Keratinocyte (primary cell): ENCODE measurements at regions not wholly inside any gene's neighbourhood (a gene's known extent, or its start where the extent isn't known, plus 50 kb on each side); places are given as distances from the start of the nearest gene placed in this dataset.

Experiments used
- DNase-seq: peaks from one replicate; pipeline ENCODE4 v3.0.0-alpha.2; 2011; ENCODE audit warnings: low read depth, missing footprints, low spot score
- FAIRE-seq: peaks from 2 replicates; lab custom pipeline; 2011; peaks lifted over from hg19 to GRCh38; lab: Jason Lieb, UNC
- H2AFZ ChIP-seq: 2 replicates; pipeline ENCODE4 v1.6.0; 2012; ENCODE audit warnings: low read length, control low read depth, inconsistent platforms; ENCODE audit not compliant: control insufficient read depth
- H3K27ac ChIP-seq: 2 replicates; pipeline ENCODE4 v1.5.1; 2011; ENCODE audit warnings: low read length; ENCODE audit not compliant: control insufficient read depth, insufficient read depth
- H3K27me3 ChIP-seq: 3 replicates; pipeline ENCODE4 v1.6.0; 2011; ENCODE audit warnings: low read length; ENCODE audit not compliant: control insufficient read depth, insufficient read depth; ENCODE audit errors: extremely low read depth
- H3K36me3 ChIP-seq, 2 experiments: 2 replicates in 1 of 2; 3 replicates in 1 of 2; pipeline ENCODE4 v1.5.1; 2011; ENCODE audit warnings: low read length in 2 of 2, mild to moderate bottlenecking in 1 of 2; ENCODE audit not compliant: control insufficient read depth in 2 of 2, insufficient read depth in 2 of 2; ENCODE audit errors: extremely low read depth in 1 of 2
- H3K4me1 ChIP-seq: 3 replicates; pipeline ENCODE4 v1.5.1; 2011; ENCODE audit warnings: low read length; ENCODE audit not compliant: control insufficient read depth, insufficient read depth; ENCODE audit errors: extremely low read depth
- H3K4me2 ChIP-seq: 3 replicates; pipeline ENCODE4 v1.6.0; 2011; ENCODE audit warnings: low read depth, low read length; ENCODE audit not compliant: control insufficient read depth, insufficient read depth; ENCODE audit errors: extremely low read depth
- H3K4me3 ChIP-seq, 3 experiments: fragments of 200-600 bp in 1 of 3; sonication (generic) in 1 of 3; 2 replicates in 2 of 3; 3 replicates in 1 of 3; pipeline ENCODE4 v1.5.1; 2011 to 2016; ENCODE audit warnings: low read length in 3 of 3, mild to moderate bottlenecking in 3 of 3, control low read depth in 2 of 3, inconsistent platforms in 1 of 3, low read depth in 1 of 3, mixed read lengths in 1 of 3, mixed run types in 1 of 3, moderate library complexity in 1 of 3; ENCODE audit not compliant: control insufficient read depth in 2 of 3, insufficient read depth in 2 of 3; ENCODE audit errors: extremely low read depth in 1 of 3
- H3K79me2 ChIP-seq: 2 replicates; pipeline ENCODE4 v1.6.0; 2012; ENCODE audit warnings: low read length; ENCODE audit not compliant: control insufficient read depth, insufficient read depth
- H3K9ac ChIP-seq: 3 replicates; pipeline ENCODE4 v1.6.0; 2011; ENCODE audit warnings: low read length; ENCODE audit not compliant: control insufficient read depth, insufficient read depth; ENCODE audit errors: extremely low read depth
- H3K9me1 ChIP-seq: 3 replicates; pipeline ENCODE4 v1.6.0; 2011; ENCODE audit warnings: low read length; ENCODE audit not compliant: control insufficient read depth, insufficient read depth; ENCODE audit errors: extremely low read depth
- H3K9me3 ChIP-seq: 2 replicates; pipeline ENCODE4 v1.5.1; 2012; ENCODE audit warnings: low read depth, low read length; ENCODE audit not compliant: control insufficient read depth
- H4K20me1 ChIP-seq: 3 replicates; pipeline ENCODE4 v1.6.0; 2011; ENCODE audit warnings: low read length; ENCODE audit not compliant: control insufficient read depth, insufficient read depth; ENCODE audit errors: extremely low read depth
- EZH2 ChIP-seq: IDR thresholded peaks from one replicate; pipeline ENCODE4 v1.6.1; 2012; ENCODE audit warnings: inconsistent platforms, mild to moderate bottlenecking, low read length, moderate library complexity
- dilution Hi-C: fragments of 300-500 bp; cut with MboI; formaldehyde crosslinking; loops from one replicate; pipeline ENCODE4 v1.7.0; 2020; ENCODE audit warnings: low sequenced_read_pairs; ENCODE audit not compliant: extremely low pct_ligation_motif_present
- TF ChIP-seq, protein P1 (sequence below), 3 experiments: IDR thresholded peaks in 1 of 3; conservative IDR thresholded peaks in 1 of 3; optimal IDR thresholded peaks in 1 of 3; 2 replicates in 2 of 3; 3 replicates in 1 of 3; pipeline versions ENCODE3 to v1.5.1; 2011; ENCODE audit warnings: low read length in 3 of 3, mild to moderate bottlenecking in 3 of 3, moderate library complexity in 2 of 3, control low read depth in 1 of 3, inconsistent platforms in 1 of 3; ENCODE audit not compliant: insufficient read depth in 2 of 3; ENCODE audit errors: extremely low read depth in 1 of 3

DNA sequence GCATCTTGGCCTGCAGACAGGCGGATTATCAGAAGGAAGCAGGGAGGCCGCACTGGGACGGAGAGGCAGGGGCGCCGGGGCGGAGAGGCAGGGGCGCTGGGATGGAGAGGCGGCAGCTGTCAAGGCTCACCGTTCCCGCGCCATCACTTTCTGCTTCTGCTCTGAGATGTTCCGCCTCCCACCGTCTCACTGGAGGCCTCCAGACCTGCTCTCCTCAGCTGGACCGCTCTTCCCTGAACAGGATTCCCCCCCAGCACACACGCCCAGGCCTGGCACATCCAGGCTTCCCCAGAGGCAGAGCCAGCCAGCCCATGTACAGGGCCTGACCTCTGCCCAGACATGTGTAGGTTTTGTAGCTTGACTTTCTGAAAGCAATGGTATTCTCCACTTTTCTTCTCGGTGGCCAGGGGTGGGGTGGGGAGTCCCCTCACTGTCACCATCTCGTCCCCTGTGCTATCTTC is 84.1 kb downstream of the RIPK4 start:
- H4K20me1 ChIP-seq: no peaks in the 10 kb centered on the region
- no peak for TF ChIP-seq EZH2
- TF ChIP-seq, protein P1, sequence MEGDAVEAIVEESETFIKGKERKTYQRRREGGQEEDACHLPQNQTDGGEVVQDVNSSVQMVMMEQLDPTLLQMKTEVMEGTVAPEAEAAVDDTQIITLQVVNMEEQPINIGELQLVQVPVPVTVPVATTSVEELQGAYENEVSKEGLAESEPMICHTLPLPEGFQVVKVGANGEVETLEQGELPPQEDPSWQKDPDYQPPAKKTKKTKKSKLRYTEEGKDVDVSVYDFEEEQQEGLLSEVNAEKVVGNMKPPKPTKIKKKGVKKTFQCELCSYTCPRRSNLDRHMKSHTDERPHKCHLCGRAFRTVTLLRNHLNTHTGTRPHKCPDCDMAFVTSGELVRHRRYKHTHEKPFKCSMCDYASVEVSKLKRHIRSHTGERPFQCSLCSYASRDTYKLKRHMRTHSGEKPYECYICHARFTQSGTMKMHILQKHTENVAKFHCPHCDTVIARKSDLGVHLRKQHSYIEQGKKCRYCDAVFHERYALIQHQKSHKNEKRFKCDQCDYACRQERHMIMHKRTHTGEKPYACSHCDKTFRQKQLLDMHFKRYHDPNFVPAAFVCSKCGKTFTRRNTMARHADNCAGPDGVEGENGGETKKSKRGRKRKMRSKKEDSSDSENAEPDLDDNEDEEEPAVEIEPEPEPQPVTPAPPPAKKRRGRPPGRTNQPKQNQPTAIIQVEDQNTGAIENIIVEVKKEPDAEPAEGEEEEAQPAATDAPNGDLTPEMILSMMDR (optimal IDR thresholded peaks at IDR 0.05 in 1 of 3, IDR thresholded peaks at IDR 0.05 in 1 of 3, conservative IDR thresholded peaks at IDR 0.05 in 1 of 3; ENCODE audit: extremely low read depth in 1 of 3, insufficient read depth in 2 of 3, low read length in 3 of 3): no peak
- H3K9ac ChIP-seq: peak overlapping the region; percentile 55
- H3K27ac ChIP-seq: peak overlapping the region; percentile 39
- H3K9me3 ChIP-seq: no peaks in the 10 kb centered on the region
- FAIRE-seq (peak; percentile 49), DNase-seq (no peak)
- no peak overlapping the region for H2AFZ ChIP-seq
- peak overlapping the region; percentile 29 for H3K4me2 ChIP-seq
- no peaks in the 10 kb centered on the region for H3K9me1 ChIP-seq
- H3K36me3 ChIP-seq: no peaks in the 10 kb centered on the region
- H3K79me2 ChIP-seq: no peaks in the 10 kb centered on the region
- no peak overlapping the region for H3K4me3 ChIP-seq
- H3K4me1 ChIP-seq: peaks cover 84% of the 10 kb centered on the region
- H3K27me3 ChIP-seq: no peaks in the 10 kb centered on the region
- dilution Hi-C loops: no loop called here

DNA sequence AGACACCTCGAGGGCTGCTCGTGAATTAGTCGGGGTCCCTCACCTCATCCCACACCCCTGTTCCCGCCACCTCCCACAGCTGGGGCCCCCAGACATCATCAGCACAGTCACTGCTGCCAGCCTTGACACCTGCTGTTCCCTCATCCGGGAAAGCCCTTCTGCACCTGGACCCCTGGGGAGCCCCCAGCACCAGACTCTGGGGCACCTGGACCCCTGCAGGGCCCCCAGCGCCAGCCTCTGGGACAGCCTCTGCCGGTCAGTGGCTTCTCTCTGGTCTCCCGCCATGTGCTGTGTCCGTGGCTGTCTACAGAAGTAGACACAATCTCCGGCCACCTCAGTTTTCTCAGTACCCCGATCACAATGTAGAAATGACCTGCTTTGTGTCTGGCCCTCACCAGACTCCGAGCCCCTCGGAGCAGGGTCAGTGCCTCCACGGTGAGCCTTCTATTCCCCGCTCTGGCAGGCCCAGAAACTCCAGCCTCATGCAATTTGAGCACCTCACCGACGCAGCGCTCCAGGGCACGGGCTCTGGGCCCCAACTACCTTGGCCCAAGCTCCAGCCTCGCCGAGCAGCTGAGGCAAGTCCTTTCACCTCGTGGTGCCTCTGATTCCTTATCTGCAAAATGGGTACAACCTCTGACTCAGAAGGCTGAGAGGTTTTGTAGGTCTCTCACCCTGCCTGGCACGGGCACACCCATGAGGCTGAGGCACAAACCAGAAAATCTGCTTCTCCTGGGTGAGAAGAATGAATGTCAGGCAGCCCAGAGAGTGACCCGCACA is 84.7 kb downstream of the RIPK4 start:
- Histone ChIP-seq H4K20me1 (no peaks in the 10 kb centered on the region), H3K9me1 (no peaks in the 10 kb centered on the region), H3K9me3 (no peaks in the 10 kb centered on the region), H2AFZ (no peak overlapping the region), H3K4me2 (peak overlapping the region; percentile 96), H3K4me3 (no peak overlapping the region), H3K36me3 (no peaks in the 10 kb centered on the region), H3K4me1 (peaks cover 85% of the 10 kb centered on the region), H3K9ac (peak overlapping the region; percentile 84), H3K27me3 (no peaks in the 10 kb centered on the region), H3K27ac (peak overlapping the region; percentile 90), H3K79me2 (no peaks in the 10 kb centered on the region)
- no peak for FAIRE-seq
- no peak for TF ChIP-seq EZH2
- TF ChIP-seq, protein P1 (optimal IDR thresholded peaks at IDR 0.05 in 1 of 3, IDR thresholded peaks at IDR 0.05 in 1 of 3, conservative IDR thresholded peaks at IDR 0.05 in 1 of 3; ENCODE audit: extremely low read depth in 1 of 3, insufficient read depth in 2 of 3, low read length in 3 of 3): no peak
- dilution Hi-C loops: no loop called here
- DNase-seq: no peak
